GM10266 (cell line): ENCODE measurements at regions not wholly inside any gene's neighbourhood (a gene's known extent, or its start where the extent isn't known, plus 50 kb on each side); places are given as distances from the start of the nearest gene placed in this dataset.
"Not testable (repeated sequence)": the region's sequence is repeated elsewhere in the genome, so short reads cannot be mapped to it uniquely, and the experiment has no call there.

Experiments used
- DNase-seq: peaks from one replicate; pipeline ENCODE4 v3.0.0; 2012; ENCODE audit errors: extremely low spot score
- CTCF ChIP-seq: IDR thresholded peaks from 2 replicates; pipeline ENCODE4 v1.5.1; 2012; ENCODE audit warnings: mild to moderate bottlenecking, low read depth; ENCODE audit not compliant: control insufficient read depth, insufficient read depth; ENCODE audit errors: missing control alignments

- no peak for TF ChIP-seq CTCF
- no peak for DNase-seq
Measured at GRCh38 chr2:207229161-207229560, 63.4 kb upstream of the KLF7 start.

GRCh38 chr2:207230261-207231105 lies 64.7 kb upstream of the KLF7 start:
- peak; percentile 22 for TF ChIP-seq CTCF
- peak; percentile 26 for DNase-seq

- DNase-seq, result no peak
- no peak for TF ChIP-seq CTCF
Measured at GRCh38 chr2:207231106-207231865, 65.5 kb upstream of the KLF7 start.

- DNase-seq, result no peak
- TF ChIP-seq CTCF, result no peak
Measured at GRCh38 chr2:207231967-207232366, 66.2 kb upstream of the KLF7 start.

- not testable (repeated sequence) for DNase-seq
Measured at GRCh38 chr2:207233141-207233540, 67.4 kb upstream of the KLF7 start.

GRCh38 chr2:207233731-207234130 lies 68.0 kb upstream of the KLF7 start:
- no peak for TF ChIP-seq CTCF
- no peak for DNase-seq

GRCh38 chr2:207235621-207236020 lies 69.9 kb upstream of the KLF7 start:
- no peak for DNase-seq
- TF ChIP-seq CTCF, result no peak
